ENCODE measurements at regions not wholly inside any gene's neighbourhood (a gene's known extent, or its start where the extent isn't known, plus 50 kb on each side); places are given as distances from the start of the nearest gene placed in this dataset.

- TF ChIP-seq, protein P1, sequence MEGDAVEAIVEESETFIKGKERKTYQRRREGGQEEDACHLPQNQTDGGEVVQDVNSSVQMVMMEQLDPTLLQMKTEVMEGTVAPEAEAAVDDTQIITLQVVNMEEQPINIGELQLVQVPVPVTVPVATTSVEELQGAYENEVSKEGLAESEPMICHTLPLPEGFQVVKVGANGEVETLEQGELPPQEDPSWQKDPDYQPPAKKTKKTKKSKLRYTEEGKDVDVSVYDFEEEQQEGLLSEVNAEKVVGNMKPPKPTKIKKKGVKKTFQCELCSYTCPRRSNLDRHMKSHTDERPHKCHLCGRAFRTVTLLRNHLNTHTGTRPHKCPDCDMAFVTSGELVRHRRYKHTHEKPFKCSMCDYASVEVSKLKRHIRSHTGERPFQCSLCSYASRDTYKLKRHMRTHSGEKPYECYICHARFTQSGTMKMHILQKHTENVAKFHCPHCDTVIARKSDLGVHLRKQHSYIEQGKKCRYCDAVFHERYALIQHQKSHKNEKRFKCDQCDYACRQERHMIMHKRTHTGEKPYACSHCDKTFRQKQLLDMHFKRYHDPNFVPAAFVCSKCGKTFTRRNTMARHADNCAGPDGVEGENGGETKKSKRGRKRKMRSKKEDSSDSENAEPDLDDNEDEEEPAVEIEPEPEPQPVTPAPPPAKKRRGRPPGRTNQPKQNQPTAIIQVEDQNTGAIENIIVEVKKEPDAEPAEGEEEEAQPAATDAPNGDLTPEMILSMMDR (IDR thresholded peaks at IDR 0.05; ENCODE audit: low read length), result no peak
- no peak for TF ChIP-seq EZH2 (IDR thresholded peaks at IDR 0.05; ENCODE audit: borderline replicate concordance, low read length)
Observed at GRCh38 chr6:121823437-121823851, 388.0 kb downstream of the GJA1 start.

Data from OCI-LY1 (cell line).